HG03378 (cell line): ENCODE measurements at regions not wholly inside any gene's neighbourhood (a gene's known extent, or its start where the extent isn't known, plus 50 kb on each side); places are given as distances from the start of the nearest gene placed in this dataset.

ENCODE experiments used
- ATAC-seq: cut with Tn5 transposase; IDR thresholded peaks from one replicate; pipeline ENCODE4 v1.9.1; 2021; ENCODE audit warnings: mild to moderate bottlenecking, moderate library complexity; ENCODE audit not compliant: unreplicated experiment

- ATAC-seq, result no peak
These were observed 318.5 kb upstream of the SFRP2 start for GRCh38 chr4:154107337-154107736.

- no peak for ATAC-seq
These were observed 299.9 kb upstream of the SFRP2 start for GRCh38 chr4:154088741-154089140.

- no peak for ATAC-seq
These were observed 297.4 kb upstream of the SFRP2 start for GRCh38 chr4:154086247-154086646.

- ATAC-seq, result no peak
These were observed 296.0 kb upstream of the SFRP2 start for GRCh38 chr4:154084864-154085263.

GRCh38 chr4:154082760-154083535, 294.1 kb upstream of the SFRP2 start:
- ATAC-seq, result peak; percentile 62

- no peak for ATAC-seq
These were observed 292.5 kb upstream of the SFRP2 start for GRCh38 chr4:154081391-154081790.

GRCh38 chr4:154078504-154079350, 289.8 kb upstream of the SFRP2 start:
- no peak for ATAC-seq

- no peak for ATAC-seq
These were observed 288.0 kb upstream of the SFRP2 start for GRCh38 chr4:154076921-154077320.

- ATAC-seq, result no peak
These were observed 284.4 kb upstream of the SFRP2 start for GRCh38 chr4:154073107-154073822.

GRCh38 chr4:154067786-154068185, 278.9 kb upstream of the SFRP2 start:
- no peak for ATAC-seq

GRCh38 chr4:154065368-154065767, 276.5 kb upstream of the SFRP2 start:
- ATAC-seq, result no peak

- no peak for ATAC-seq
These were observed 275.4 kb upstream of the SFRP2 start for GRCh38 chr4:154064244-154064643.

GRCh38 chr4:154049457-154050181, 260.7 kb upstream of the SFRP2 start:
- no peak for ATAC-seq

GRCh38 chr4:154047733-154048132, 258.9 kb upstream of the SFRP2 start:
- ATAC-seq, result no peak

- no peak for ATAC-seq
These were observed 256.0 kb upstream of the SFRP2 start for GRCh38 chr4:154044742-154045485.

GRCh38 chr4:154044108-154044531, 255.2 kb upstream of the SFRP2 start:
- ATAC-seq, result no peak

- no peak for ATAC-seq
These were observed 252.8 kb upstream of the SFRP2 start for GRCh38 chr4:154041640-154042039.

- ATAC-seq, result no peak
These were observed 250.8 kb upstream of the SFRP2 start for GRCh38 chr4:154039435-154040343.

- no peak for ATAC-seq
These were observed 248.0 kb upstream of the SFRP2 start for GRCh38 chr4:154036856-154037255.
